Nephron (organoid): ENCODE measurements at regions not wholly inside any gene's neighbourhood (a gene's known extent, or its start where the extent isn't known, plus 50 kb on each side); places are given as distances from the start of the nearest gene placed in this dataset.

Experiments
- H3K27ac Mint-ChIP-seq, 3 experiments: 2 replicates each; pipeline ENCODE4 v1.8.0; 2020; ENCODE audit warnings: mixed read lengths in 3 of 3, mild to moderate bottlenecking in 2 of 3, moderate library complexity in 1 of 3
- H3K27me3 Mint-ChIP-seq: 2 replicates; pipeline ENCODE4 v1.8.0; 2021; ENCODE audit warnings: low read depth, mild to moderate bottlenecking, moderate library complexity, mixed read lengths
- H3K36me3 Mint-ChIP-seq: 2 replicates; pipeline ENCODE4 v1.8.0; 2020; ENCODE audit warnings: low read depth, mixed read lengths
- H3K4me1 Mint-ChIP-seq: 2 replicates; pipeline ENCODE4 v1.8.0; 2020; ENCODE audit warnings: mixed read lengths
- H3K4me3 Mint-ChIP-seq, 3 experiments: 2 replicates each; pipeline ENCODE4 v1.8.0; 2020; ENCODE audit warnings: mild to moderate bottlenecking in 3 of 3, mixed read lengths in 3 of 3, moderate library complexity in 2 of 3
- H3K9me3 Mint-ChIP-seq: 2 replicates; pipeline ENCODE4 v1.8.0; 2020; ENCODE audit warnings: mixed read lengths
- TF ChIP-seq, protein P1 (sequence below), 3 experiments: fragments of 200-600 bp; sonication (generic); IDR thresholded peaks; one replicate each; pipeline ENCODE4 v1.5.0; 2021; ENCODE audit warnings: antibody characterized with exemption in 3 of 3; ENCODE audit not compliant: unreplicated experiment in 3 of 3

DNA sequence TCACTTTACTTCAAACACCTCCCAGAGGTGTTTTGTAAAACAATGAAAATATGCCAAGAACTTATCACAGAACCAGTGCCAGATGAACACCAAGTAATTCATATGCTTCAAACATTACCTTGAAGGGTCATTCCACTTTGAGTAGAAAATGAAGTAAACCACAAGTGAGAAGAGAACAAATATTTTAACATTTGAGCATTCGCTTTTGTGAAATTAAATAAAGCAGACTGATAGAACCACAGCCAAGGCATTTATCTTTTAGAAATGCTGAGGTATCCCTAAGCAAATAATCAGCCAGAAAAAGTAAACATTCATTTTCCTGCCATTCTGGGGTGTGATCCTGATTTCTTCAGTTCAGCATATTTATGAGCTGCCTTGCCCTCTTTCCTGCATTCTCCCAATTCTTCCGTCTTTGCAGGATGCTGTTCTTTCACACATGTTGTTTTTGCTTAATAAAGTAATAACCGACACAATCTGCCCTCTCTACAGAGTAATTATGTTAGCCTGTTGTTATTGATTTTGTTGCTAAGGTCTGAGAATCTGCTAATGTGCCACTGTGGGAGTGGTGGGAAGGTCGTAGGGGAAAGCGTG lies 235.6 kb upstream of the TGFBR2 start:
- H3K27ac Mint-ChIP-seq = peak overlapping the region; percentile 32 to 85 (median 68)
- peaks cover 3% of the 10 kb centered on the region for H3K27me3 Mint-ChIP-seq
- TF ChIP-seq, protein P1, sequence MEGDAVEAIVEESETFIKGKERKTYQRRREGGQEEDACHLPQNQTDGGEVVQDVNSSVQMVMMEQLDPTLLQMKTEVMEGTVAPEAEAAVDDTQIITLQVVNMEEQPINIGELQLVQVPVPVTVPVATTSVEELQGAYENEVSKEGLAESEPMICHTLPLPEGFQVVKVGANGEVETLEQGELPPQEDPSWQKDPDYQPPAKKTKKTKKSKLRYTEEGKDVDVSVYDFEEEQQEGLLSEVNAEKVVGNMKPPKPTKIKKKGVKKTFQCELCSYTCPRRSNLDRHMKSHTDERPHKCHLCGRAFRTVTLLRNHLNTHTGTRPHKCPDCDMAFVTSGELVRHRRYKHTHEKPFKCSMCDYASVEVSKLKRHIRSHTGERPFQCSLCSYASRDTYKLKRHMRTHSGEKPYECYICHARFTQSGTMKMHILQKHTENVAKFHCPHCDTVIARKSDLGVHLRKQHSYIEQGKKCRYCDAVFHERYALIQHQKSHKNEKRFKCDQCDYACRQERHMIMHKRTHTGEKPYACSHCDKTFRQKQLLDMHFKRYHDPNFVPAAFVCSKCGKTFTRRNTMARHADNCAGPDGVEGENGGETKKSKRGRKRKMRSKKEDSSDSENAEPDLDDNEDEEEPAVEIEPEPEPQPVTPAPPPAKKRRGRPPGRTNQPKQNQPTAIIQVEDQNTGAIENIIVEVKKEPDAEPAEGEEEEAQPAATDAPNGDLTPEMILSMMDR (IDR thresholded peaks at IDR 0.05; ENCODE audit: unreplicated experiment in 3 of 3) = no peak
- peaks cover 11% of the 10 kb centered on the region for H3K9me3 Mint-ChIP-seq
- H3K4me1 Mint-ChIP-seq = peaks cover 17% of the 10 kb centered on the region
- peak overlapping the region in 1 of 3 experiments; percentile 8 for H3K4me3 Mint-ChIP-seq
- no peaks in the 10 kb centered on the region for H3K36me3 Mint-ChIP-seq

DNA sequence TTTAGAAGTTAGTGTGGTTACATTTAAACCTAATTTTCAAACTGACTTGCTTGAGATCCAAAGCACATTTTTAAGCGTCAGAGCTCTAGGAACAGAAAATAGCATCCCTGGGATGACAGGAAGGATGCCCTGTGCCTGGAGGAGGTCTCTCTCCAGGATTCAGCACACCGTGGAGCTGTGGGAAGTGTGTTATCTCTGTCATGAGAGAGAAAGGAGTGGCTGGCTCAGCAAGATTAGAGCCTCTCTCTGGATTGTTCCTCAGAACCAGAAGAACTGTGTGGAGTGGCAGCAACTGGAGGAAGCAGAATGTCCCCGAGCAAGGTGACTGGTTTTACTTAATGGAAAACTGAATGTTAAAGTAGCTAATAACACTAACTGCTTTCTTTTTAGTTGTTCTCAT lies 233.6 kb upstream of the TGFBR2 start:
- H3K4me3 Mint-ChIP-seq = peak overlapping the region in 1 of 3 experiments; percentile 40
- peaks cover under 1% of the 10 kb centered on the region for H3K9me3 Mint-ChIP-seq
- peak overlapping the region in 2 of 3 experiments; percentile 47 to 57 for H3K27ac Mint-ChIP-seq
- H3K27me3 Mint-ChIP-seq = peaks cover 3% of the 10 kb centered on the region
- H3K4me1 Mint-ChIP-seq = peaks cover 17% of the 10 kb centered on the region
- H3K36me3 Mint-ChIP-seq = no peaks in the 10 kb centered on the region
- TF ChIP-seq, protein P1 (IDR thresholded peaks at IDR 0.05; ENCODE audit: unreplicated experiment in 3 of 3) = no peak

DNA sequence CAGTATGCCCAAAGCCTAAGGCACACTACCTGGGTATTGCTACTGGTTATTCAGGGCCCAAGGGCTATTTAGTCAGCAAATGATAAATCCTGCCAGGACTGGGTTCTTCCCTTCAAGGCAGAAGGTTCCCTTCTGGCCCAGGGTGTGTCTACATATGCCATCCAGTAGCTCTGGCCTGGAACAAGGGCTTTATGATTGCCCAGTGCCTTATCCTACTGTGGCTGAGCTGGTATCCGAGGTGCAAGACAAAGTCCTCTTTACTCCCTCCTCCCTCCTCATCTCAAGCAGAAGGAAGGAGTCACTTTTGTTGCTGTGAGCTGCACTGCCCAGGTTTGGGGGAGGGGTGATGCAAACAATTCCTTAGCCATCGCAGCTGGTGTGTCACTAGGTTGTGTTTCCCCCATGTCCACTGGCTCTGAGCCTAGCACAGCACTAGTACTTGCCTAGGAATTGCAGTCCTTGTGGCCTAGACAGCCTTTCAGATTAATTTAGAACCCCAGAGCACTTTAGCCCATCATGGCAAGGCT lies 221.8 kb upstream of the TGFBR2 start:
- H3K27ac Mint-ChIP-seq = no peak overlapping the region
- H3K4me1 Mint-ChIP-seq = no peaks in the 10 kb centered on the region
- H3K27me3 Mint-ChIP-seq = peaks cover 4% of the 10 kb centered on the region

DNA sequence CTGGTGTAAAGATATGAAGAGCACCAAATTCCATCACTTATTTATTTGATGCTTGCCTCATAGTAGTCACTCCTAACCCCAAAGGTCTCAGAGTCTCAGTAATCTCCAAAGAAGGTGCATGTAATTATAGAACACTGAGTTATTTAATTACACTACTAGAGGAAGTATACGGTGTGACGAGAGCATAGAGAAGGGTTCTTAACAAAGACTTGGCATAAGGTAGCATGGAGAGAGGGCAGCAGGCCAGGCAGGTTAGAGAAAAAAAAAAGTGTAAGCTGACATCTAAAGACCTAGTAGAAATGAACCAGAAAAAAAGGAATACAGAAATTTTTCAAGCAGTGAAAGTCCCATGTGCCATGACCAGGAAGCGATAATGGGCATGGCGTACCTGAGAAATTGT lies 213.3 kb upstream of the TGFBR2 start:
- no peaks in the 10 kb centered on the region for H3K4me1 Mint-ChIP-seq
- TF ChIP-seq, protein P1 (IDR thresholded peaks at IDR 0.05; ENCODE audit: unreplicated experiment in 3 of 3) = no peak
- H3K27ac Mint-ChIP-seq = no peak overlapping the region
- H3K27me3 Mint-ChIP-seq = peaks cover 4% of the 10 kb centered on the region
- H3K36me3 Mint-ChIP-seq = peaks cover 4% of the 10 kb centered on the region
- H3K4me3 Mint-ChIP-seq = no peak overlapping the region
- H3K9me3 Mint-ChIP-seq = peaks cover 6% of the 10 kb centered on the region

More for the DNA sequence above, 221.8 kb upstream of the TGFBR2 start:
- TF ChIP-seq, protein P1 (IDR thresholded peaks at IDR 0.05; ENCODE audit: unreplicated experiment in 3 of 3) = no peak
- Mint-ChIP-seq H3K36me3 (peaks cover 20% of the 10 kb centered on the region), H3K9me3 (peaks cover 33% of the 10 kb centered on the region), H3K4me3 (no peak overlapping the region)

DNA sequence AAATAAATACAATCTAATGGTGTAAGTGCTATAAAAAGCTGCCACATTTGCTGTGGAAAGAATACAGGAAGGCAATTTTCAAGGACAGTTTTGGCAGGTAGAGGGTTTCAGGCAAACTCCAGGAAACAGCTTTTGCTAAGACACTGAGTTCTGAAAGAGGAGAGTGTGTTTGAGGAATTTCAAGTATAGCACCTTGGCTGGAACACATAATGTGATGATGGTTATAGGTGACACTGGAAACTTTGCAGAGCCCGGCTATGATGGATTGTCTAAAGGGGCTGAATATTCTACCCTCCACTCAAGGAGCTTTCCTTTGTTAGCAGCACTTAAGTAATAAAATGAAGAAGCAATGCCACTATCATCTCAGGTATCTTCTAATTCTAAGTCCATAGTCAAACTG lies 209.4 kb upstream of the TGFBR2 start:
- H3K27ac Mint-ChIP-seq = no peak overlapping the region
- no peak overlapping the region for H3K4me3 Mint-ChIP-seq
- H3K4me1 Mint-ChIP-seq = peaks cover 3% of the 10 kb centered on the region
- no peaks in the 10 kb centered on the region for H3K36me3 Mint-ChIP-seq
- H3K9me3 Mint-ChIP-seq = peaks cover 2% of the 10 kb centered on the region
- TF ChIP-seq, protein P1 (IDR thresholded peaks at IDR 0.05; ENCODE audit: unreplicated experiment in 3 of 3) = no peak
- H3K27me3 Mint-ChIP-seq = no peaks in the 10 kb centered on the region
